Vagina (tissue), 2 donors: ENCODE measurements at regions not wholly inside any gene's neighbourhood (a gene's known extent, or its start where the extent isn't known, plus 50 kb on each side); places are given as distances from the start of the nearest gene placed in this dataset.

Experiments
- CTCF ChIP-seq, 3 experiments: fragments of 450-650 bp in 2 of 3; fragments of 200-600 bp in 1 of 3; sonication (generic) in 1 of 3; IDR thresholded peaks; one replicate each; pipeline ENCODE4 v1.5.1; 2017 to 2019; ENCODE audit warnings: antibody characterized with exemption in 3 of 3, mild to moderate bottlenecking in 2 of 3, moderate library complexity in 2 of 3
- POLR2A ChIP-seq, 2 donors: fragments of 450-650 bp; IDR thresholded peaks; one replicate each; pipeline ENCODE4 v1.6.1; 2017; ENCODE audit warnings: antibody characterized with exemption in 2 of 2, mild to moderate bottlenecking in 2 of 2, moderate library complexity in 2 of 2

- TF ChIP-seq CTCF (IDR thresholded peaks at IDR 0.05) = no peak
- TF ChIP-seq POLR2A (IDR thresholded peaks at IDR 0.05) = no peak
These were observed 67.2 kb upstream of the SPP1 start for GRCh38 chr4:87908336-87908735.
